A673 (cell line): ENCODE measurements at regions not wholly inside any gene's neighbourhood (a gene's known extent, or its start where the extent isn't known, plus 50 kb on each side); places are given as distances from the start of the nearest gene placed in this dataset.

Experiments
- BruUV-seq: library from RNA; stranded (reverse); fragments of 400-500 nt; replicated peaks from 2 replicates; lab custom pipeline; 2021; lab: Mats Ljungman, UMichigan
- CTCF ChIA-PET: fragments of 300-600 bp; sonication (Branson Sonifier 250); formaldehyde crosslinking; loops from one replicate; lab custom pipeline; 2022; ENCODE audit warnings: antibody characterized with exemption; lab: Charles Lee
- POLR2A ChIA-PET: fragments of 300-600 bp; sonication (Branson Sonifier 250); formaldehyde crosslinking; loops from one replicate; lab custom pipeline; 2022; ENCODE audit warnings: antibody characterized with exemption; ENCODE audit not compliant: low non-redundant PET; lab: Charles Lee
- DNase-seq: peaks from one replicate; pipeline ENCODE4 v3.0.0-alpha.2; 2015; ENCODE audit warnings: low spot score
- H3K27ac ChIP-seq: fragments of 200-600 bp; sonication (generic); 2 replicates; pipeline ENCODE4 v1.5.1; 2016; ENCODE audit warnings: mixed run types, low read depth, mild to moderate bottlenecking, mixed read lengths, antibody characterized with exemption, low read length; ENCODE audit not compliant: poor library complexity, severe bottlenecking
- H3K27me3 ChIP-seq: fragments of 200-600 bp; sonication (generic); replicated peaks from 2 replicates; pipeline ENCODE4 v1.6.1; 2017; ENCODE audit warnings: mixed run types, low read depth, mild to moderate bottlenecking, mixed read lengths, antibody characterized with exemption, low read length; ENCODE audit not compliant: insufficient read depth, poor library complexity
- H3K36me3 ChIP-seq: fragments of 200-600 bp; sonication (generic); 2 replicates; pipeline ENCODE4 v1.6.1; 2016; ENCODE audit warnings: mixed run types, mild to moderate bottlenecking, mixed read lengths, antibody characterized with exemption, low read length; ENCODE audit not compliant: insufficient read depth, poor library complexity, severe bottlenecking
- H3K4me1 ChIP-seq: fragments of 200-600 bp; sonication (generic); 2 replicates; pipeline ENCODE4 v1.6.1; 2017; ENCODE audit warnings: mixed run types, mild to moderate bottlenecking, mixed read lengths, antibody characterized with exemption, low read length; ENCODE audit not compliant: insufficient read depth, poor library complexity, severe bottlenecking
- H3K4me3 ChIP-seq: fragments of 200-600 bp; sonication (generic); 2 replicates; pipeline ENCODE4 v1.5.1; 2016; ENCODE audit warnings: low read depth, mixed run types, mild to moderate bottlenecking, mixed read lengths, low read length; ENCODE audit not compliant: poor library complexity, severe bottlenecking
- H3K9me3 ChIP-seq: fragments of 200-600 bp; sonication (generic); 2 replicates; pipeline ENCODE4 v1.6.1; 2016; ENCODE audit warnings: mixed run types, low read depth, mild to moderate bottlenecking, mixed read lengths, antibody characterized with exemption, low read length; ENCODE audit not compliant: poor library complexity, severe bottlenecking
- CTCF ChIP-seq: fragments of 300-800, 200-600 bp; sonication (generic); conservative IDR thresholded peaks from 2 replicates; pipeline ENCODE4 v1.5.1; 2017; ENCODE audit warnings: low read depth, mild to moderate bottlenecking, antibody characterized with exemption, low read length, moderate library complexity, mixed read lengths
- EZH2 ChIP-seq: fragments of 200-600 bp; sonication (generic); IDR thresholded peaks from 2 replicates; pipeline ENCODE4 v1.6.1; 2017; ENCODE audit warnings: borderline replicate concordance, low read depth, mild to moderate bottlenecking, mixed read lengths, antibody characterized with exemption, low read length; ENCODE audit not compliant: poor library complexity, severe bottlenecking
- intact Hi-C: fragments of 100-400 bp; cut with micrococcal nuclease; formaldehyde crosslinking; loops from one replicate; pipeline ENCODE4 v1.10.0; 2022; ENCODE audit not compliant: unreplicated experiment

DNA sequence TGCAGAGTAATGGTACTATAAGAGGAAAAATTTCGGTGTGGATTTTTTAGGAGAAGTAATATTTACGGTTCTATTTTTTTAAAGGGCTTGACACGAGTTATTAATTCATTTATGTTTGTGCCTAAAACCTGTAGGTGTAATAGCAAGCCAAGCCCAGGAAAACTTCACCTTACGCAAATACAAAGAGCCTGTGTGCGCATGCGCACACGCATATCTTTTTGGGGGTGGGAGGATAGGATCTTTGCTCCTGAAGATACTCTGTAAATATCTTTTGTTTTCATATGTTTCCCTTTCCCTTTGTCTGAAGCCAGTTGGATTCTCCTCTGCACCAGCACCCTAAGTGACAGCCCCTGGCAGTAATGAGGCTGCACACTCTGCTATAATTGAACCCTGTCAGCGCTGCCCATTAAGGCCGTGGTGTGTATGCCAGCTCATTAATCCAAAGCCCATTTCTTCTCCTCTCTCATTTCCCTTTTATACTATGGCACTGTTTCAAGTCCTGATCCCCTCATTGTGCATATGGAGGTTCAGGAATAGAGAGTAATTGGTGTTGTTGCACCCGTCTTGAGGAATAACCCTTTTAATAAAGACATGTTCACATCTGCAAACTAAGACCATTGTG, 327.2 kb upstream of the E2F7 start:
- ChIA-PET POLR2A (no interaction called here), CTCF (no interaction called here)
- Histone ChIP-seq H3K9me3 (no peaks in the 10 kb centered on the region), H3K27me3 (peaks cover 4% of the 10 kb centered on the region), H3K4me1 (no peaks in the 10 kb centered on the region), H3K36me3 (no peaks in the 10 kb centered on the region), H3K4me3 (no peak overlapping the region), H3K27ac (no peak overlapping the region)
- intact Hi-C loops = no loop called here
- DNase-seq = no peak
- TF ChIP-seq EZH2 (no peak), CTCF (no peak)
- no TSS peak for BruUV-seq

GRCh38 chr12:77388445-77389265, 323.3 kb upstream of the E2F7 start:
- POLR2A ChIA-PET = no interaction called here

GRCh38 chr12:77387671-77388070, 322.3 kb upstream of the E2F7 start:
- Histone ChIP-seq H3K4me3 (no peak overlapping the region), H3K36me3 (no peaks in the 10 kb centered on the region), H3K27ac (no peak overlapping the region), H3K9me3 (no peaks in the 10 kb centered on the region), H3K27me3 (peaks cover 4% of the 10 kb centered on the region), H3K4me1 (no peaks in the 10 kb centered on the region)
- BruUV-seq = no TSS peak
- CTCF ChIA-PET = no interaction called here
- TF ChIP-seq EZH2 (no peak), CTCF (no peak)
- POLR2A ChIA-PET = no interaction called here
- no peak for DNase-seq
- intact Hi-C loops = no loop called here

More at GRCh38 chr12:77388445-77389265, 323.3 kb upstream of the E2F7 start:
- H3K4me1 ChIP-seq = no peaks in the 10 kb centered on the region
- intact Hi-C loops = no loop called here
- H3K27me3 ChIP-seq = no peaks in the 10 kb centered on the region
- H3K36me3 ChIP-seq = no peaks in the 10 kb centered on the region
- H3K27ac ChIP-seq = no peak overlapping the region
- no TSS peak for BruUV-seq
- no peak overlapping the region for H3K4me3 ChIP-seq
- DNase-seq = no peak
- H3K9me3 ChIP-seq = no peaks in the 10 kb centered on the region
- CTCF ChIA-PET = no interaction called here
- TF ChIP-seq CTCF (no peak), EZH2 (no peak)
